ENCODE measurements at regions not wholly inside any gene's neighbourhood (a gene's known extent, or its start where the extent isn't known, plus 50 kb on each side); places are given as distances from the start of the nearest gene placed in this dataset.

DNA sequence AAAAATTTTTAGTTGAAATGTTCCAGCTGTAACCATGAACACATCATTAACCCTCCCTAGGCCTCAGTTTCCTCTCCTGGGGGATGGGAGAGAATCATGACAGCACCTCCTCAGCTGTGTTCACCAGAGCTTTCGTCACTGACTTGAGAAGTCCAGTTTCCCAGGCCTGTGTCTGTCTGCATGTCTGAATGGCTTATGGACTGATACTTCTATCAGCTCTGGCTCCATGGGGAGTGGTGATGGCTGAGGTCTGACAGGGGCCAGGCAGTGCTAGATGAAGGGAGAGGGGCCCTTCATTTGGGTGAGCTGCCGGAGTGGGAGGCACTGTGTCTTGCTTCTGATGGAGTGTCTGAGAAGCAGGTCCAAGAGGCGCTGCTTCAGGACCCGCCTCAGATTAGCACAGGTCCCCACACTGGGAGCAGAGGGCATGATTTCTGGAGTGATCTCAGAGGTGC, 192.9 kb downstream of the PTPN20 start:
- no peak for TF ChIP-seq SUZ12 (IDR thresholded peaks at IDR 0.05; ENCODE audit: extremely low read depth, insufficient read depth, insufficient read length)
- TF ChIP-seq ZNF274 (IDR thresholded peaks at IDR 0.05; ENCODE audit: low read depth, low read length), result no peak
- TF ChIP-seq YY1 (IDR thresholded peaks at IDR 0.05; ENCODE audit: insufficient read depth, insufficient read length), result no peak

All from NT2/D1 (cell line).